GM12874 (cell line): ENCODE measurements at regions not wholly inside any gene's neighbourhood (a gene's known extent, or its start where the extent isn't known, plus 50 kb on each side); places are given as distances from the start of the nearest gene placed in this dataset.
A peak's percentile ranks its signal among the peaks of the same experiment; 100 is the strongest.

Source experiments
- TF ChIP-seq, protein P1 (sequence below): IDR thresholded peaks from 2 replicates; pipeline ENCODE4 v1.5.1; 2011; ENCODE audit warnings: low read depth, mild to moderate bottlenecking, control low read depth, low read length, moderate library complexity; ENCODE audit not compliant: insufficient read depth

DNA sequence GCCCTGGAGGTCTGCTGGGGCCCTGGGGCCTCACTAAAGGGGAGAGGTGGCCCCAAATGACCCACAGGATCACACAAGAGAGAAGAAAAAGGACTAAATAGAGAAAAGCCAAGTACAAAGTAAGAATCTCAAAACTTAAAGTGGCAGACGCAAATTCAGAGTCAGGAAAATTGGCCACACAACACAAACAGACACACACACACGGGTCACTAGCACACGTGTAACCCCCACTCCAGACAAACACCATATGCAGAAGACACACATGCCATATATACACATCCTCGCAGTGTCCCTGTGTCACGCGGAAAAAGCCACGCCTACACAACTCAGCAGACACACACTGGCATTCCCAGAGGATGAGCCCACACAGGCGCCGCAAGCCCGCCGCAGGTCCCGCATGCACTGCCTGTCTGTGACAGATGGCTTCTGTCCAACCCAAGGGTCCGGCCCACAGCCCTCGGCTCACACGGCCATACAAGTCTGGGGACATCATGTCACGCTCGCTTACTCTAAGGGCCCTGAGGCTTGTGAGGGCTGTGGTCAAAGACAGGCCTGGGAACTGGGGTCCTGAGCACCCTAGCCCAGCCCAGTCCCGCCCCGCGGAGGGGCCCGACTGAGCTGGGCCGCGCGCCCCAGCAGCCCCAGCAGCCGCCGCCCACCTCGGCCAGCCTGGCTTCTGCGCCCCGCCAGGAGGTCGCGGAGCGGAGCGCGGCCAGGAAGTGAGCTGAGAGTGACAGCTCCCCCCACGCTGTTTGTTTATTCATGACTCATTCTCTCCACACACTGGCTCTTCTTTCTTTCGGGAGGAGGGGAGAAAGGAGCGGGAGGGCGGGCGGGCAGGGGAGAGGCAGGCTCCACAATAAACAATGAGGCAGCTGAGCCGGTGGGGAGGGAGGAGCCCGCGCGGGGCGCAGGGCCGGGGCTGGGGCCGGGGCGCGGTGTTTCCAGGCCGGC is 95.5 kb upstream of the ZMIZ1 start:
- TF ChIP-seq, protein P1, sequence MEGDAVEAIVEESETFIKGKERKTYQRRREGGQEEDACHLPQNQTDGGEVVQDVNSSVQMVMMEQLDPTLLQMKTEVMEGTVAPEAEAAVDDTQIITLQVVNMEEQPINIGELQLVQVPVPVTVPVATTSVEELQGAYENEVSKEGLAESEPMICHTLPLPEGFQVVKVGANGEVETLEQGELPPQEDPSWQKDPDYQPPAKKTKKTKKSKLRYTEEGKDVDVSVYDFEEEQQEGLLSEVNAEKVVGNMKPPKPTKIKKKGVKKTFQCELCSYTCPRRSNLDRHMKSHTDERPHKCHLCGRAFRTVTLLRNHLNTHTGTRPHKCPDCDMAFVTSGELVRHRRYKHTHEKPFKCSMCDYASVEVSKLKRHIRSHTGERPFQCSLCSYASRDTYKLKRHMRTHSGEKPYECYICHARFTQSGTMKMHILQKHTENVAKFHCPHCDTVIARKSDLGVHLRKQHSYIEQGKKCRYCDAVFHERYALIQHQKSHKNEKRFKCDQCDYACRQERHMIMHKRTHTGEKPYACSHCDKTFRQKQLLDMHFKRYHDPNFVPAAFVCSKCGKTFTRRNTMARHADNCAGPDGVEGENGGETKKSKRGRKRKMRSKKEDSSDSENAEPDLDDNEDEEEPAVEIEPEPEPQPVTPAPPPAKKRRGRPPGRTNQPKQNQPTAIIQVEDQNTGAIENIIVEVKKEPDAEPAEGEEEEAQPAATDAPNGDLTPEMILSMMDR, result no peak

DNA sequence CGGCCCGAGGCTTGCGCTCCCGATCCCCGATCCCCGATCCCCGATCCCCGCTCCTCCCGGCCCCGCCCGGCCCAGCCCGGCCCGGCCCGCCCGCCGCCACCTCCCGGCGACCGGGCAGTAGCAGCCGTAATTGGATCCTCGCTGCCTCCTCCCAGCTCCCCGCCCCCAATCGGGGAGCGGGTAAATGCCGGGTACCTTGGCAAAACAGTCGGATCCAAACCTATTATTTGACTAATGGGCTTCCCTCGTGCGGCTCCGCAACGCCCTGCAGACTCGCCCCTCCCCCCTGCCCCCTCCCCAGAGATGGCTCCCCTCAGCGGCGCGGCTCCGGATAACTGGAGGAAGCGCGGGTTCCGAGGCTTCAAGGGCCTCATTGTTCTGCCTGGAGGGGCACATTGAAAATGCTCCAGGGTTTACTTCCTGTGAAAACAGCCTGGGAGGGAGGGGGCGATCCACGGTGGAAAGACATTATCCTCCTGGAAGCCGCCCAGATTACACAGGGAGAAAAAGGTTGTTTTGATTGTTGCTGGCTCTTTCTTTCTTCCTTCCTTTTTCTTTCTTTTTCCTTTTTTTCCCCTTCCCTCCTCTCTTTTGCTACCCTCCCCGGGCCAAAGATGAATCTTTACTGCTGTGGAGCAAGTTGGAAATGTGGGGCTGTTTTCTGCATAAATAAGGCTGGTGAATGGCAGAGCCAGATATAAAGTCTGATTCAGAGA is 94.7 kb upstream of the ZMIZ1 start:
- TF ChIP-seq, protein P1, result no peak

- TF ChIP-seq, protein P1, result peak; percentile 80
Measured at GRCh38 chr10:78974617-78975317, 94.0 kb upstream of the ZMIZ1 start.

DNA sequence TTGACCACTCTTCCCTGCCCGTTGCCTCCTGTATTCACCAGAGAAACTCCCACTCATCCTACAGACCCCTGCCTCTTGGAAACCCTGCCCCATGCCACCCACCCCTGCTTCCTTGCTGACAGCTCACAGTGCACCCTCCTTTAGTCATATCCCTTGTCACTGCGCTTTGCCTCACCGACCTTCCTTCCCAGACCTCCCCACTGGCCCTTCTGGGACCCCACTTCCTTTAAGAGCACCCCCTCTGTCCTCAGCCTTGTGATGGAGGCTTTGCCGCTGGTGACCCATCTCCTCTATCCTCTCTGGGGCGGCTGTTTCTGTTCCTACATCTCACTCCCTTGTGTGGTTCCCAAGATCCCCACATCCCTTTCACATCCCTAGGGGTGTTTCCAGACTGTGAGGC is 92.8 kb upstream of the ZMIZ1 start:
- TF ChIP-seq, protein P1, result no peak

DNA sequence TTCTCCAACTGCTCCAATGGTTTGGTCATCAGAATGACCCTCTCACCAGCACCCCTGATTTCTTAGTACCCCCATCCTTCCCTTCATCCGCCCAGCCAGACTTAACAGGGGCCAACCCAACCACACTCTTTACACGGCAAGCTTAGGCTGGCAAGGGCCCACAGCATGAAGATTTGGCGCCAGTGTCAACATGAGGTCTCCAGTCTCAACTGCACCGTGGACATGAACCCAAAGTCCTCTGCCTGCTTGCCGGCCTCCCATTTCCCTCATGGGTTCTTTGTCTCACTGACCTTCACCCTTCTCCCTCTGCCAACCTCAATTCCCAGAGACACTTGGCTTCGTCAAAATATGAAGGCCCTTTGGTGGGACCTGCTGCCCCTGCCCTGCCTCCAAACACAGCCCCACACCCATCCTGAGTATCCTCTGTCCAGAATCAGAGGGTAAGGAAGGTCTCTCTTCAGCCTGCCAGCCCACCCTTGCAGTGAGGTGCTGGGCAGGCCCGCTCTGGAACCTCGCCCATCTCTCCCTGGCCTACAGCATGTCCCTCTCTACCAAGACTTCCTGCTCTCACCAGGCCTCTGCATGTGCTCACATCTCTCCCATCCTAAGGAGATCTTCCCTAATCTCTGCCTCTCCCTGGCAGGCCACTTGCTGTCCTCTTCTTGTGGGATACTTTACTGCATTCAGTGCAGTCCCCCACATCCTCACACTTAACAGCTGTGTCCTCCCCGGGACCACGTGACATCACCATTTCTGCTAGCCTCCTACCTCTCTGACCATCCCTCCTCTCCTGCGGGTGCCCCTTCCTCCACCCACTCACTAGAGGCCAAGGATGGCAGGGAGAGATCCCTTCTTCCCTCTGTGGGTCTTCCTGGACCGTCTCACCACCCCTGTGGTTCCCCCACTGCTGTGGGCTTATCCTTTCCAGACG is 91.7 kb upstream of the ZMIZ1 start:
- TF ChIP-seq, protein P1, result no peak

DNA sequence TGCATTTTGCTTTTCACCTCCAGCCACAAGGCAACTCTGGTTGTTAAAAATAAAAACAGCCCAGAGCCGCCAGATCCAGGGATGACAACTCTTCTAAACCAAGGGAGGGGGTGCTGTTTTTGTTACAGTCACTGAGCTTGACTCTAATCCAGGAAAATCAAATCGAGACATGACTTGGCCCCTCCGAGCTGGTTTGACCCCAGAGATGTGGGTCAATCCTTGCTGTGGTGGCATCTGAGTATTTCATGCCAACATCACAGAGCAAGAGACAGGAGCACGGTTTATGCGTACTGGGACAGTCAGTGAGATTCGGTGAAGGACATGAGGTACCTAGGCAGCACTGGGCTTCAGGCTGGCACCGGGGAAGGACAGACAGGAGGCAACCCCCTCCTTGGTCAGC is 88.8 kb upstream of the ZMIZ1 start:
- TF ChIP-seq, protein P1, result no peak
